ENCODE measurements at regions not wholly inside any gene's neighbourhood (a gene's known extent, or its start where the extent isn't known, plus 50 kb on each side); places are given as distances from the start of the nearest gene placed in this dataset.

- no peak overlapping the region for H3K4me3 ChIP-seq
- no peak for TF ChIP-seq CTCF (IDR thresholded peaks at IDR 0.05)
- H3K27ac ChIP-seq: no peak overlapping the region
- ATAC-seq (no peak), DNase-seq (no peak)
- no peaks in the 10 kb centered on the region for H3K9me3 ChIP-seq
- intact Hi-C loops (cut with DNase I): no loop called here
- no peaks in the 10 kb centered on the region for H3K36me3 ChIP-seq
- H3K27me3 ChIP-seq (ENCODE audit: low read depth): peaks cover under 1% of the 10 kb centered on the region
- no peaks in the 10 kb centered on the region for H3K4me1 ChIP-seq
These were observed 159.7 kb upstream of the ZNF236 start for GRCh38 chr18:76662626-76663025.

- TF ChIP-seq CTCF (IDR thresholded peaks at IDR 0.05): no peak
- no peak for ATAC-seq
- no peak for DNase-seq
These were observed 161.7 kb upstream of the ZNF236 start for GRCh38 chr18:76660571-76661192.

GRCh38 chr18:76658627-76659026 is 163.6 kb upstream of the ZNF516 start:
- H3K27me3 ChIP-seq (ENCODE audit: low read depth): peaks cover 15% of the 10 kb centered on the region
- H3K4me3 ChIP-seq: no peak overlapping the region
- DNase-seq: no peak
- H3K36me3 ChIP-seq: no peaks in the 10 kb centered on the region
- intact Hi-C loops (cut with DNase I): no loop called here
- ATAC-seq: no peak
- no peak for TF ChIP-seq CTCF (IDR thresholded peaks at IDR 0.05)
- no peaks in the 10 kb centered on the region for H3K9me3 ChIP-seq
- H3K4me1 ChIP-seq: no peaks in the 10 kb centered on the region
- no peak overlapping the region for H3K27ac ChIP-seq

More at GRCh38 chr18:76660571-76661192, 161.7 kb upstream of the ZNF236 start:
- H3K9me3 ChIP-seq: no peaks in the 10 kb centered on the region
- no peak overlapping the region for H3K27ac ChIP-seq
- H3K4me3 ChIP-seq: no peak overlapping the region
- H3K4me1 ChIP-seq: no peaks in the 10 kb centered on the region
- intact Hi-C loops (cut with DNase I): no loop called here
- H3K27me3 ChIP-seq (ENCODE audit: low read depth): peaks cover 15% of the 10 kb centered on the region
- H3K36me3 ChIP-seq: no peaks in the 10 kb centered on the region

- Histone ChIP-seq H3K36me3 (no peaks in the 10 kb centered on the region), H3K27ac (no peak overlapping the region), H3K27me3 (ENCODE audit: low read depth) (peaks cover 15% of the 10 kb centered on the region), H3K4me3 (no peak overlapping the region), H3K4me1 (no peaks in the 10 kb centered on the region), H3K9me3 (no peaks in the 10 kb centered on the region)
- DNase-seq (no peak), ATAC-seq (no peak)
- intact Hi-C loops (cut with DNase I): no loop called here
- no peak for TF ChIP-seq CTCF (IDR thresholded peaks at IDR 0.05)
These were observed 162.9 kb upstream of the ZNF516 start for GRCh38 chr18:76657911-76658470.

- Histone ChIP-seq H3K9me3 (no peaks in the 10 kb centered on the region), H3K4me1 (no peaks in the 10 kb centered on the region), H3K27me3 (ENCODE audit: low read depth) (peaks cover 15% of the 10 kb centered on the region), H3K36me3 (no peaks in the 10 kb centered on the region), H3K27ac (no peak overlapping the region), H3K4me3 (no peak overlapping the region)
- intact Hi-C loops (cut with DNase I): no loop called here
- no peak for TF ChIP-seq CTCF (IDR thresholded peaks at IDR 0.05)
- DNase-seq (no peak), ATAC-seq (no peak)
These were observed 162.1 kb upstream of the ZNF516 start for GRCh38 chr18:76656925-76657827.
